ENCODE measurements at regions not wholly inside any gene's neighbourhood (a gene's known extent, or its start where the extent isn't known, plus 50 kb on each side); places are given as distances from the start of the nearest gene placed in this dataset.

DNA sequence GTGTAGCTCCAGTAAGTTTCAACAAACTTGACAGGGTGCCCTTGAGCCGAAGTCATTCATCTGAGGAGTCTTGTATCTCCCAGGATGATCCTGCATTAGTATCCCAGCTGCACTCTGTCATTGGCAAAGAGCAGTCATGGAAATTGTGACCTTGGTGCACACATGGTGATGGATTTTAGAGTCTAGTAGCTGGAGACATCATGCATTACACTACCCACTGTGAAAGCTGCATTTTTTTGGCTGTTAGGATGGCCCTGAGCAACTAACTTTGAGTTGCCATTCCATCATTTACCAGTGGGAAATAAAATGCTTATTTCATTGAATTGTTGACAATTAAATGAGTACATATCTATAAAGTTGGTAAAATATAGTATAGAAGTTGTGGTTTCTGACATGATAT lies 552.6 kb upstream of the CBLB start:
- Histone ChIP-seq H3K9me3 (ENCODE audit: low read depth) (no peaks in the 10 kb centered on the region), H3K4me2 (no peak overlapping the region), H3K4me1 (no peaks in the 10 kb centered on the region), H3K36me3 (no peaks in the 10 kb centered on the region), H3K27me3 (no peaks in the 10 kb centered on the region), H4K20me1 (ENCODE audit: low read depth) (no peaks in the 10 kb centered on the region), H3K27ac (no peak overlapping the region), H3K9ac (no peak overlapping the region), H2AFZ (replicated peaks) (no peak overlapping the region), H3K79me2 (ENCODE audit: low read depth) (no peaks in the 10 kb centered on the region), H3K4me3 (no peak overlapping the region), H3F3A (ENCODE audit: low read depth) (no peaks in the 10 kb centered on the region)
- TF ChIP-seq EZH2 (IDR thresholded peaks at IDR 0.05) (no peak), EZH2phosphoT487 (IDR thresholded peaks at IDR 0.05) (no peak)
- TF ChIP-seq, protein P1, sequence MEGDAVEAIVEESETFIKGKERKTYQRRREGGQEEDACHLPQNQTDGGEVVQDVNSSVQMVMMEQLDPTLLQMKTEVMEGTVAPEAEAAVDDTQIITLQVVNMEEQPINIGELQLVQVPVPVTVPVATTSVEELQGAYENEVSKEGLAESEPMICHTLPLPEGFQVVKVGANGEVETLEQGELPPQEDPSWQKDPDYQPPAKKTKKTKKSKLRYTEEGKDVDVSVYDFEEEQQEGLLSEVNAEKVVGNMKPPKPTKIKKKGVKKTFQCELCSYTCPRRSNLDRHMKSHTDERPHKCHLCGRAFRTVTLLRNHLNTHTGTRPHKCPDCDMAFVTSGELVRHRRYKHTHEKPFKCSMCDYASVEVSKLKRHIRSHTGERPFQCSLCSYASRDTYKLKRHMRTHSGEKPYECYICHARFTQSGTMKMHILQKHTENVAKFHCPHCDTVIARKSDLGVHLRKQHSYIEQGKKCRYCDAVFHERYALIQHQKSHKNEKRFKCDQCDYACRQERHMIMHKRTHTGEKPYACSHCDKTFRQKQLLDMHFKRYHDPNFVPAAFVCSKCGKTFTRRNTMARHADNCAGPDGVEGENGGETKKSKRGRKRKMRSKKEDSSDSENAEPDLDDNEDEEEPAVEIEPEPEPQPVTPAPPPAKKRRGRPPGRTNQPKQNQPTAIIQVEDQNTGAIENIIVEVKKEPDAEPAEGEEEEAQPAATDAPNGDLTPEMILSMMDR (IDR thresholded peaks at IDR 0.05) = no peak
- peaks cover 12% of the 10 kb centered on the region for H3K4me1 Mint-ChIP-seq
- H3K4me3 Mint-ChIP-seq = no peak overlapping the region
- peaks cover 2% of the 10 kb centered on the region for H3K27me3 Mint-ChIP-seq (ENCODE audit: insufficient read depth, low read depth)
- H3K36me3 Mint-ChIP-seq = no peaks in the 10 kb centered on the region
- H3K9me3 Mint-ChIP-seq = peaks cover 2% of the 10 kb centered on the region
- no peak for DNase-seq (ENCODE audit: low spot score)
- H3K27ac Mint-ChIP-seq = no peak overlapping the region

DNA sequence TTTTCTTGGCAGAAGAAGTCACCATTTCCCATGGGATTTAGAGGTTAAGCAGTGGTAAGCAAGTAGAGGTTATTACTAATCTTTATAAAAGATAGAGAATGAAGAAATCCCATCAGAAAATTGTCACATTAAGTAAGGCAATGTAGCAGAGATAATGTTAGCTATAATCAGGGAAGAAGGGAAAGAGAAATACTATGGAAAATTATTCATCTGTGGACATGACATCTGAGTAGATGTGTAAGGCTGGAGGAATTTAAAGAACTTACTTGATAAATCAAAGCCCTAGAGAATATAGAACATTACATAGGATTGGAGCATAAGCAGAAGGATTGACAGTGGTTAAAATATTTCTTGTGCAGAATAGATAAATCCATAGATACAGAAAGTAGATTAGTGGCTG lies 553.1 kb upstream of the CBLB start:
- no peaks in the 10 kb centered on the region for H3K36me3 Mint-ChIP-seq
- H3K27ac ChIP-seq = no peak overlapping the region
- H3K9me3 Mint-ChIP-seq = peaks cover 2% of the 10 kb centered on the region

GRCh38 chr3:106423321-106424225 lies 554.8 kb upstream of the CBLB start:
- Histone ChIP-seq H3K4me3 (no peak overlapping the region), H3K27me3 (no peaks in the 10 kb centered on the region), H3K9me3 (ENCODE audit: low read depth) (no peaks in the 10 kb centered on the region), H3K4me1 (no peaks in the 10 kb centered on the region), H3K27ac (no peak overlapping the region), H2AFZ (replicated peaks) (no peak overlapping the region), H3F3A (ENCODE audit: low read depth) (no peaks in the 10 kb centered on the region), H4K20me1 (ENCODE audit: low read depth) (no peaks in the 10 kb centered on the region), H3K36me3 (no peaks in the 10 kb centered on the region), H3K9ac (no peak overlapping the region), H3K79me2 (ENCODE audit: low read depth) (no peaks in the 10 kb centered on the region), H3K4me2 (no peak overlapping the region)
- peaks cover 12% of the 10 kb centered on the region for H3K4me1 Mint-ChIP-seq
- no peak for DNase-seq (ENCODE audit: low spot score)
- no peak overlapping the region for H3K4me3 Mint-ChIP-seq
- H3K36me3 Mint-ChIP-seq = no peaks in the 10 kb centered on the region
- TF ChIP-seq EZH2phosphoT487 (IDR thresholded peaks at IDR 0.05) (no peak), EZH2 (IDR thresholded peaks at IDR 0.05) (no peak)
- TF ChIP-seq, protein P1 (IDR thresholded peaks at IDR 0.05) = no peak
- peaks cover 6% of the 10 kb centered on the region for H3K9me3 Mint-ChIP-seq
- H3K27me3 Mint-ChIP-seq (ENCODE audit: insufficient read depth, low read depth) = peaks cover 4% of the 10 kb centered on the region
- H3K27ac Mint-ChIP-seq = no peak overlapping the region

More for the DNA sequence above, 553.1 kb upstream of the CBLB start:
- DNase-seq (ENCODE audit: low spot score) = no peak
- H2AFZ ChIP-seq (replicated peaks) = no peak overlapping the region
- Mint-ChIP-seq H3K27me3 (ENCODE audit: insufficient read depth, low read depth) (peaks cover 2% of the 10 kb centered on the region), H3K4me3 (no peak overlapping the region), H3K4me1 (peaks cover 12% of the 10 kb centered on the region), H3K27ac (no peak overlapping the region)
- TF ChIP-seq EZH2phosphoT487 (IDR thresholded peaks at IDR 0.05) (no peak), EZH2 (IDR thresholded peaks at IDR 0.05) (no peak)
- TF ChIP-seq, protein P1 (IDR thresholded peaks at IDR 0.05) = no peak
- H3K27me3 ChIP-seq = no peaks in the 10 kb centered on the region
- no peak overlapping the region for H3K4me3 ChIP-seq
- H4K20me1 ChIP-seq (ENCODE audit: low read depth) = no peaks in the 10 kb centered on the region
- no peaks in the 10 kb centered on the region for H3K4me1 ChIP-seq
- H3K36me3 ChIP-seq = no peaks in the 10 kb centered on the region
- no peaks in the 10 kb centered on the region for H3K9me3 ChIP-seq (ENCODE audit: low read depth)
- no peak overlapping the region for H3K4me2 ChIP-seq
- H3K9ac ChIP-seq = no peak overlapping the region
- H3F3A ChIP-seq (ENCODE audit: low read depth) = no peaks in the 10 kb centered on the region
- no peaks in the 10 kb centered on the region for H3K79me2 ChIP-seq (ENCODE audit: low read depth)

All from neural progenitor cell (in vitro differentiated cells).